OCI-LY1 (cell line): ENCODE measurements at regions not wholly inside any gene's neighbourhood (a gene's known extent, or its start where the extent isn't known, plus 50 kb on each side); places are given as distances from the start of the nearest gene placed in this dataset.

Source experiments
- H2AFZ ChIP-seq: fragments of 200-600 bp; sonication (generic), shearing (Covaris generic); 2 replicates; pipeline ENCODE4 v1.6.0; 2014; ENCODE audit warnings: antibody characterized with exemption, mild to moderate bottlenecking, low read length
- H3F3A ChIP-seq: fragments of 200-600 bp; sonication (generic), shearing (Covaris generic); 2 replicates; pipeline ENCODE4 v1.6.0; 2014; ENCODE audit warnings: mild to moderate bottlenecking, antibody characterized with exemption, low read length, moderate library complexity; ENCODE audit not compliant: insufficient read depth
- H3K27ac ChIP-seq: fragments of 200-600 bp; sonication (generic); 2 replicates; pipeline ENCODE4 v1.5.1; 2014; ENCODE audit warnings: low read length, mixed run types, mild to moderate bottlenecking, low read depth; ENCODE audit not compliant: poor library complexity, severe bottlenecking
- H3K27me3 ChIP-seq: fragments of 200-600 bp; sonication (generic); 2 replicates; pipeline ENCODE4 v1.6.0; 2014; ENCODE audit warnings: antibody characterized with exemption, mild to moderate bottlenecking, low read length, moderate library complexity; ENCODE audit not compliant: insufficient read depth
- H3K36me3 ChIP-seq: fragments of 200-600 bp; sonication (generic); 2 replicates; pipeline ENCODE4 v1.6.1; 2014; ENCODE audit warnings: mild to moderate bottlenecking, antibody characterized with exemption, low read length, moderate library complexity, mixed read lengths; ENCODE audit not compliant: insufficient read depth
- H3K4me1 ChIP-seq: fragments of 200-600 bp; sonication (generic); 2 replicates; pipeline ENCODE4 v1.5.1; 2014; ENCODE audit warnings: mild to moderate bottlenecking, low read length, moderate library complexity; ENCODE audit not compliant: insufficient read depth, severe bottlenecking
- H3K4me2 ChIP-seq: fragments of 200-600 bp; sonication (generic), shearing (Covaris generic); 2 replicates; pipeline ENCODE4 v1.6.1; 2014; ENCODE audit warnings: low read length
- H3K4me3 ChIP-seq: fragments of 200-600 bp; sonication (generic); 2 replicates; pipeline ENCODE4 v1.5.1; 2014; ENCODE audit warnings: low read length, low read depth, mild to moderate bottlenecking, mixed read lengths; ENCODE audit not compliant: poor library complexity, severe bottlenecking
- H3K79me2 ChIP-seq: fragments of 200-600 bp; shearing (Covaris generic); 2 replicates; pipeline ENCODE4 v1.6.1; 2016; ENCODE audit warnings: mixed run types, low read length, mixed read lengths; ENCODE audit not compliant: insufficient read depth
- H3K9ac ChIP-seq: fragments of 200-600 bp; sonication (generic), shearing (Covaris generic); 2 replicates; pipeline ENCODE4 v1.6.1; 2014; ENCODE audit warnings: mild to moderate bottlenecking, low read length, mixed read lengths
- H3K9me2 ChIP-seq: fragments of 200-600 bp; sonication (generic), shearing (Covaris generic); 2 replicates; pipeline ENCODE4 v1.6.1; 2014; ENCODE audit warnings: low read depth, mild to moderate bottlenecking, low read length, mixed read lengths
- H3K9me3 ChIP-seq: fragments of 200-600 bp; shearing (Covaris generic); 2 replicates; pipeline ENCODE4 v1.6.1; 2014; ENCODE audit warnings: low read length, mixed read lengths
- H4K20me1 ChIP-seq: fragments of 200-600 bp; sonication (generic), shearing (Covaris generic); 2 replicates; pipeline ENCODE4 v1.6.0; 2016; ENCODE audit warnings: mild to moderate bottlenecking, low read length; ENCODE audit not compliant: insufficient read depth
- CTCF ChIP-seq: fragments of 200-600 bp; sonication (generic), shearing (Covaris generic); IDR thresholded peaks from 2 replicates; pipeline ENCODE4 v1.5.1; 2017; ENCODE audit warnings: mild to moderate bottlenecking, antibody characterized with exemption, low read length, moderate library complexity, mixed read lengths
- EZH2 ChIP-seq: fragments of 200-600 bp; sonication (generic), shearing (Covaris generic); IDR thresholded peaks from 2 replicates; pipeline ENCODE4 v1.8.0; 2017; ENCODE audit warnings: borderline replicate concordance, mixed run types, mild to moderate bottlenecking, antibody characterized with exemption, low read length, moderate library complexity, mixed read lengths

- no peaks in the 10 kb centered on the region for H4K20me1 ChIP-seq
- H3K27me3 ChIP-seq = no peaks in the 10 kb centered on the region
- no peak overlapping the region for H3K4me3 ChIP-seq
- no peaks in the 10 kb centered on the region for H3K4me1 ChIP-seq
- no peaks in the 10 kb centered on the region for H3K9me3 ChIP-seq
- no peak overlapping the region for H2AFZ ChIP-seq
- H3F3A ChIP-seq = no peaks in the 10 kb centered on the region
- no peaks in the 10 kb centered on the region for H3K9me2 ChIP-seq
- no peak overlapping the region for H3K27ac ChIP-seq
- no peaks in the 10 kb centered on the region for H3K79me2 ChIP-seq
- no peaks in the 10 kb centered on the region for H3K36me3 ChIP-seq
- no peak for TF ChIP-seq CTCF
- TF ChIP-seq EZH2 = no peak
- no peak overlapping the region for H3K9ac ChIP-seq
- no peak overlapping the region for H3K4me2 ChIP-seq
These were observed 800.6 kb upstream of the CDH6 start for GRCh38 chr5:30392897-30393296.

- no peaks in the 10 kb centered on the region for H3F3A ChIP-seq
- TF ChIP-seq CTCF = no peak
- TF ChIP-seq EZH2 = no peak
These were observed 803.4 kb upstream of the CDH6 start for GRCh38 chr5:30390095-30390494.

GRCh38 chr5:30387974-30388632, 805.4 kb upstream of the CDH6 start:
- Histone ChIP-seq H3K79me2 (no peaks in the 10 kb centered on the region), H3F3A (no peaks in the 10 kb centered on the region), H3K9ac (no peak overlapping the region), H3K27ac (no peak overlapping the region), H3K36me3 (no peaks in the 10 kb centered on the region), H2AFZ (no peak overlapping the region), H3K4me2 (no peak overlapping the region), H4K20me1 (no peaks in the 10 kb centered on the region), H3K9me2 (no peaks in the 10 kb centered on the region), H3K4me1 (no peaks in the 10 kb centered on the region), H3K4me3 (no peak overlapping the region), H3K27me3 (no peaks in the 10 kb centered on the region), H3K9me3 (no peaks in the 10 kb centered on the region)
- TF ChIP-seq CTCF = no peak

More at GRCh38 chr5:30390095-30390494, 803.4 kb upstream of the CDH6 start:
- Histone ChIP-seq H2AFZ (no peak overlapping the region), H3K4me2 (no peak overlapping the region), H3K9ac (no peak overlapping the region), H3K27ac (no peak overlapping the region), H3K4me1 (no peaks in the 10 kb centered on the region), H3K27me3 (no peaks in the 10 kb centered on the region), H3K9me2 (no peaks in the 10 kb centered on the region), H4K20me1 (no peaks in the 10 kb centered on the region), H3K36me3 (no peaks in the 10 kb centered on the region), H3K4me3 (no peak overlapping the region), H3K9me3 (no peaks in the 10 kb centered on the region), H3K79me2 (no peaks in the 10 kb centered on the region)
